ENCODE measurements at regions not wholly inside any gene's neighbourhood (a gene's known extent, or its start where the extent isn't known, plus 50 kb on each side); places are given as distances from the start of the nearest gene placed in this dataset.

DNA sequence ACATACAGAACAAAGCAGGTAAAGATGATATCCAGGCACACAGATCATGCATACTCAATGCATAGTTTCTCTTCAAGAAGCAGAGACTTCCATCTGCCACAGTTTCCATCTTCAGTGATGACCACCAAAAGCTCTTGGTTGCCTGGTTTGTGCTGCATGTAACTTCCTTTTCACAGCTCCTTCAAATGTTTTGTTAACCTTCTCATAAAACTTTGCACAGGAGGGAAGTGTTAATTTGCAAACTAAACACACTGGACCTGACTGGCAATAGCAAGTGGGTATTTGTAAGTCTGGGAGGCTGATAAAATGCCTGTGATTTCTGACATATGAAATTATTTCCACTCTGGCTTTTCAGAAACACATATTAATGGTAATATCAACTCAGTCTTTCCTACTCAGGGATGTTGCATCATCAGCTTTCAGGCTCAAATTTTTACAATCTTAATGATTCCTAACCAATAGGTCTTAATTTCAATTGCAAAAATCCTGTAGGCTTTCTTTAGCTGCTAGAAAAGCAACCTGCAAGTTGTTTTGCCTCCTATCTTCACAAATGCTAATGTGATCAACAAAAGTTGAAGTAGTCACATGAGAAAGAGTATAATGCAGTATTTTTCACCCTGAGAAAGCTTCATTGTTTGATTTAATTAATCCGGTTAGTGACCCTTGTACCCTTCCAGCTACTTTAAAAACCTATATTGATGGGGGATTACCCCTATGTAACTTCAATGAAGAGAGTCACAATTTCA is 575.6 kb downstream of the DIAPH3 start:
- TF ChIP-seq POLR2A (IDR thresholded peaks at IDR 0.05; ENCODE audit: low read depth, low read length): no peak
- no peak for TF ChIP-seq POLR2AphosphoS5 (IDR thresholded peaks at IDR 0.05; ENCODE audit: low read depth, low read length)
- no peak for TF ChIP-seq TAF1 (IDR thresholded peaks at IDR 0.05; ENCODE audit: borderline replicate concordance, low read depth, low read length)

All from GM12892 (cell line).